Body of pancreas (tissue), 4 donors: ENCODE measurements at regions not wholly inside any gene's neighbourhood (a gene's known extent, or its start where the extent isn't known, plus 50 kb on each side); places are given as distances from the start of the nearest gene placed in this dataset.

ENCODE experiments used
- ATAC-seq: fragments of 150-250 bp; one replicate; pipeline ENCODE4 v1.9.1; 2016
- DNase-seq, 4 donors: peaks; one replicate each; pipeline ENCODE4 v3.0.0-alpha.2; 2019
- H3K27ac ChIP-seq, 4 donors: fragments of 200-600 bp; sonication (generic); 1 replicate in 3 of 4; 2 replicates in 1 of 4; pipeline versions ENCODE4 v1.5.1 to v1.6.1; 2016 to 2019; ENCODE audit warnings: mild to moderate bottlenecking in 1 of 4, mixed read lengths in 1 of 4, moderate library complexity in 1 of 4
- H3K27me3 ChIP-seq, 2 donors: fragments of 200-600 bp; sonication (generic); one replicate each; pipeline ENCODE4 v1.6.0; 2016; ENCODE audit warnings: mild to moderate bottlenecking in 1 of 2
- H3K36me3 ChIP-seq, 2 donors: fragments of 200-600 bp; sonication (generic); replicated peaks in 1 of 2; 2 replicates each; pipeline ENCODE4 v1.5.1; 2016; ENCODE audit warnings: low read depth in 2 of 2; ENCODE audit not compliant: insufficient read depth in 1 of 2
- H3K4me1 ChIP-seq: fragments of 200-600 bp; sonication (generic); one replicate; pipeline ENCODE4 v1.6.0; 2016
- H3K4me3 ChIP-seq, 2 donors: fragments of 200-600 bp; sonication (generic); 1 replicate in 1 of 2; 2 replicates in 1 of 2; pipeline ENCODE4 v1.5.1; 2016 to 2019
- H3K9me3 ChIP-seq, 3 donors: fragments of 200-600 bp; sonication (generic); 1 replicate in 2 of 3; 2 replicates in 1 of 3; pipeline ENCODE4 v1.5.1; 2016
- POLR2A ChIP-seq, 3 donors: fragments of 450-650 bp; IDR thresholded peaks; one replicate each; pipeline ENCODE4 v1.6.1; 2016; ENCODE audit warnings: antibody characterized with exemption in 3 of 3, mild to moderate bottlenecking in 2 of 3
- WGBS, 2 donors: methylation state at CpG; one replicate each; pipeline ENCODE4 v1.1.5; 2017; 5-methylcytosine and 5-hydroxymethylcytosine counted together
- intact Hi-C: fragments of 100-400 bp; cut with DNase I; formaldehyde crosslinking; loops from one replicate; pipeline ENCODE4 v1.15.1; 2023
- TF ChIP-seq, protein P1 (sequence below), 7 experiments: fragments of 450-650 bp in 4 of 7; fragments of 200-600 bp in 3 of 7; sonication (generic) in 3 of 7; IDR thresholded peaks; one replicate each; pipeline ENCODE4 v1.5.1; 2016 to 2019; ENCODE audit warnings: antibody characterized with exemption in 7 of 7

DNA sequence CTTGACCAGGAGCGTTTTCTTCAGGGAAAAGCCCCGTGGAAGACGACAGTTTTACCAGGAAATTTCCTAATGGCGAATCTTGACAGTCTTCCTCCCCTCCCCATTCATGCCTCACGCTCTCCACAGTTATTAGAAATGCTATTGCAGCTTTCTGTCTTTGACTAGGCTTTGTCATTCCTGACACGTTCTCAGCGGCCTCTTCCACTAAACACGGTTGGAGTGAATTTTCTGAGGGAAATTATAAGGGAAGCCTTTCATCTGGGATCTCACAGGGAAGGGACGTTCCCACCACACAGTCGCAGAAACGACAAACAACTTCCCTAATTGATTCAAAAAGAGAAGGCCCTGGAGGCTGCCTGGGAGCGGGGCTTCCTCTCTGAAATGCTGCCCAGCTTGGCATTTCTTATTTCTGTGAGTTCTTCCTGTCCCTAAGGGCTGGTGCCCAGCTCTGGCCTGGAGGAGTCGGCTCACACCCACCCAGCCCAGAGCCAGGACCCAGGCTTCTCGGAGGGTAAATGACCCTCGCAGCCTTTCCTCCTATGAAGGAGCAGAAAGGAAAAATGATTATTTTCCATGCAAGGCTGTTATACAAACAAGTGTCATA is 57.1 kb upstream of the PPP1R26 start:
- DNase-seq (no peak), ATAC-seq (no peak)
- H3K27ac ChIP-seq = no peak overlapping the region

DNA sequence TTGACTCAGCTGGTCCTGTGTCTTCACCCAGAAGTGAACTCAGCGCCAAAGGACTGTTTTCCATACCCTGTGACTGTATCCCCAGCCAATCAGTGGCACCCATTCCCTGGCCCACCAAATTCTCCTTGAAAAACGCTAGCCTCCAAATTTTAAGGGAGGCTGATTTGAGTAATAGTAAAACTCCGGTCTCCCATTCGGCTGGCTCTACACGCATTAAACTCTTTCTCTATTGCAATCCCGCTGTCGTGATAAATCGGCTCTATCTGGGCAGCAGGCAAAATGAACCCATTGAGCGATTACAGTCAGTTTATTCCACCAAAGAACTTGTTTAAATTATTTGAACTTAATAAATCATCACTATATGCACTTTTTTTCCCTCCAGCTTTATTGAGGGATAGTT is 55.9 kb upstream of the PPP1R26 start:
- ATAC-seq (no peak), DNase-seq (no peak)
- no peaks in the 10 kb centered on the region for H3K36me3 ChIP-seq
- H3K4me3 ChIP-seq = no peak overlapping the region
- no peaks in the 10 kb centered on the region for H3K4me1 ChIP-seq
- H3K9me3 ChIP-seq = no peaks in the 10 kb centered on the region
- H3K27ac ChIP-seq = no peak overlapping the region
- WGBS, 2 donors = 85 to 88% methylated on average over 9 of the region's 9 CpGs
- no peaks in the 10 kb centered on the region for H3K27me3 ChIP-seq
- TF ChIP-seq POLR2A (IDR thresholded peaks at IDR 0.05) = no peak
- TF ChIP-seq, protein P1, sequence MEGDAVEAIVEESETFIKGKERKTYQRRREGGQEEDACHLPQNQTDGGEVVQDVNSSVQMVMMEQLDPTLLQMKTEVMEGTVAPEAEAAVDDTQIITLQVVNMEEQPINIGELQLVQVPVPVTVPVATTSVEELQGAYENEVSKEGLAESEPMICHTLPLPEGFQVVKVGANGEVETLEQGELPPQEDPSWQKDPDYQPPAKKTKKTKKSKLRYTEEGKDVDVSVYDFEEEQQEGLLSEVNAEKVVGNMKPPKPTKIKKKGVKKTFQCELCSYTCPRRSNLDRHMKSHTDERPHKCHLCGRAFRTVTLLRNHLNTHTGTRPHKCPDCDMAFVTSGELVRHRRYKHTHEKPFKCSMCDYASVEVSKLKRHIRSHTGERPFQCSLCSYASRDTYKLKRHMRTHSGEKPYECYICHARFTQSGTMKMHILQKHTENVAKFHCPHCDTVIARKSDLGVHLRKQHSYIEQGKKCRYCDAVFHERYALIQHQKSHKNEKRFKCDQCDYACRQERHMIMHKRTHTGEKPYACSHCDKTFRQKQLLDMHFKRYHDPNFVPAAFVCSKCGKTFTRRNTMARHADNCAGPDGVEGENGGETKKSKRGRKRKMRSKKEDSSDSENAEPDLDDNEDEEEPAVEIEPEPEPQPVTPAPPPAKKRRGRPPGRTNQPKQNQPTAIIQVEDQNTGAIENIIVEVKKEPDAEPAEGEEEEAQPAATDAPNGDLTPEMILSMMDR (IDR thresholded peaks at IDR 0.05) = no peak
- intact Hi-C loops = no loop called here

More for the DNA sequence above, 57.1 kb upstream of the PPP1R26 start:
- WGBS, 2 donors = 61 to 67% methylated on average over 15 of the region's 15 CpGs
- Histone ChIP-seq H3K9me3 (no peaks in the 10 kb centered on the region), H3K36me3 (no peaks in the 10 kb centered on the region), H3K27me3 (no peaks in the 10 kb centered on the region), H3K4me3 (no peak overlapping the region), H3K4me1 (no peaks in the 10 kb centered on the region)
- intact Hi-C loops = no loop called here
- TF ChIP-seq, protein P1 (IDR thresholded peaks at IDR 0.05) = no peak
- no peak for TF ChIP-seq POLR2A (IDR thresholded peaks at IDR 0.05)
